ENCODE measurements at regions not wholly inside any gene's neighbourhood (a gene's known extent, or its start where the extent isn't known, plus 50 kb on each side); places are given as distances from the start of the nearest gene placed in this dataset.

DNA sequence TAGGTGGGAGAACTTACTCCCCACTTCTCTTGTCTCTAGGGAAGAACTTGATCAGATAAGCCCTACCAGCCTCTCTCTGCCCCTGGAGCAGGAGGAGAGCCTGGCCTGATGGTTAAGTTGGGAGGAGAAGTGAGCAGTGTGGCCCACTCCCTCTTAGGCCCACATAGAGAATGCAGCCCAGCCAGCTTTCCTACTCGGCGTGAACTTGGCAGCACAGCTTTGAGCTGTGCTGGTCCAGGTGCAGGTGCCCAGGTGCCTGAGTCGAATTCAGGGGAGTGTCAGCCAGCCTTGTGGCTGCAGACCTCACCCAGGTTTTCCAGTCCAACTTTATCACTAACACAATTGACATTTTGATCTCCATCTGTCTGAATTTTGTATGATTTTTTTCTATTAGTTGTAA, 77.6 kb upstream of the PAQR3 start:
- DNase-seq: no peak

DNA sequence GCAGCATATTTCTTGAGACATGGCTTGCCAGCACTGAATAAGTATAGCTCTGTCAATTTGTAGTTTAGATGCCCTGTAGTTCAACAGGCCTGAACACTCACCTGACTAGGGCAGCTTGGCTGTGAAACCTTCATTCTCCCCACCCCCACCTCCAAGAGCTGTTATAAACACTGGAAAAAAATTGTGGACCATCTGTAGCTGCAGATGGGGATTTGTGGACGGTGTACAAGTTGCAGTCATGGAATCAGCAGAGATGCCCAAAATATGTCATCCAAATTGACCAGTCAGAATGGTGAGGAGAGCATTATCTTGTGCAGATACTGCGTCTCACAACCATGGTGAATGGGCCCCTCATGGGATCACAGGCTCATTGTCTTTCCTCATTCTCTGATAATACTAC, 76.2 kb upstream of the PAQR3 start:
- DNase-seq: peak; percentile 68

DNA sequence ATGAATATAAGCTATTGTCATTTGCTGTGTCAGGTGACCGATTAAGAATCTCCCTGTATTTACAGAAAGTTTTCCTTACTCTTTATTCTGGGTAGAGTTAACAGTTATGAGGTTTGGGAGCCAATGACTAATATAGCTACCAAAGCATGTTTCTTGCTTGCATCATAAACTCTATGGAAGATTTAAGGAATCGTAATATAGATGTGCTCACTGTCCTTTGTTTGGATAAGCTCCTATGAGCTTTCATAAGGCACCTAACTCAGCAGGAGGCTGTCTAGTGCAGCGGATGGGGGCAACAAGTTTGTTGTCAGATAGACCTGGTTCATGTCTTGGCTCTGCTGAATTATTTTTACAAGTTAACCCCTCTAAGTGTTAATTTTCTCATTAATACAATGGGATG, 75.0 kb upstream of the PAQR3 start:
- DNase-seq: no peak

DNA sequence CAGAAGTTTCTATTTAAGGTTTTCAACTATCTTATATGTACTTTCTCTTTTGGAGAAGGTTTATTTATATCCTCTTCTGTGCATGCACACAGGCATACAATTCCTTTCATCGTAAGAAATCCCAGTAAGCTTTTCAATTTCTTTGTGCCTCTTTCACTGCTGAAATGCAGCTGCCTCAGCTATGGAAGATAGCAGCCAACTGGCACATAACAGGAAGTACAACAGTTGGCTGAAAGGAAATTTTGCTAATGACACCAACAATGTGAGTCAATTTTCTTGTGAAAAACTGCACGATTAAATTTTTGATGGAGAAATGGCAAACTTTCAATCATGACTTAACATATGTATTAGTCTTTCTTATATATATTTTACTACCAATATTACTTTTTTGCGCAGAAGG, 74.5 kb upstream of the PAQR3 start:
- DNase-seq: no peak

DNA sequence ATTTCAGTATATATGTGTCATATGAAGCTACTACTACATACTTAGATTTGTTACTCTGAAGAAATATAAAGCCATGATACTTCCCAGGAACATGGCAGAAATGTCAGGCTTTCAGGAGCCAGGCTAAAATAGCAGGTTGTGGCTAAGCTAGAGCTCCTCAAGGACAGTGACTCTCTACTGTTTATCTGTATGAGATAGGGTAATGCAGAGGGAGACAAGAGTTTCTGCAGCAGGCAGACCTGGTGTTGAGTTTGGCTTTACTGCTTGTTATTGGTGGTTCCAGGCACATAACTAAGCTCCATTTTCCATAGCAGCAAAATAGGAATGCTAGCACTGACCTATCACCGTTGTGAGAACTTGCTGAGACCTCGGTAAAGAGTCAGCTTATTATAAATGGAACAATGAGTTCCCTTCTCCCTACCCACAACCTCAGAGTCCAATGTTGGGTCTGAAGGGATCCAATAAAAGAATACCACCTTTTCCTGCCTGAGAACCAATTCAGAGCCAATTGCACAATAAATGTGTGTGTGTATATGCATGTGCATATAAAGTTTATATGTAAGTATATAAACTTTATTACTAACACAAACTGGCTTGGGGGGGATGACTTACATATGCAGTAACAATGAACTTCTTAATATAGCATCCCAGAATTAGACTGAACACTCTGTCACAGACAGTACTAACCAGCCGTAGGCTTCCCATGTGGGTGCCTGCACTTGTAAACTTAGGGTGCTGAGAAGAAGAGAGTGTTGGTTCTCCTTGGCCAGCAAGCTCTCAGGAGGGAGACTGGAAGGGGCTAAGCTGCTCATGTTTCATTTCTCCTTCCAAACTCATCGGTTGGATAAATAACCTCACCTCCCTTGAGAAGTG, 51.9 kb upstream of the PAQR3 start:
- no peak for DNase-seq

DNA sequence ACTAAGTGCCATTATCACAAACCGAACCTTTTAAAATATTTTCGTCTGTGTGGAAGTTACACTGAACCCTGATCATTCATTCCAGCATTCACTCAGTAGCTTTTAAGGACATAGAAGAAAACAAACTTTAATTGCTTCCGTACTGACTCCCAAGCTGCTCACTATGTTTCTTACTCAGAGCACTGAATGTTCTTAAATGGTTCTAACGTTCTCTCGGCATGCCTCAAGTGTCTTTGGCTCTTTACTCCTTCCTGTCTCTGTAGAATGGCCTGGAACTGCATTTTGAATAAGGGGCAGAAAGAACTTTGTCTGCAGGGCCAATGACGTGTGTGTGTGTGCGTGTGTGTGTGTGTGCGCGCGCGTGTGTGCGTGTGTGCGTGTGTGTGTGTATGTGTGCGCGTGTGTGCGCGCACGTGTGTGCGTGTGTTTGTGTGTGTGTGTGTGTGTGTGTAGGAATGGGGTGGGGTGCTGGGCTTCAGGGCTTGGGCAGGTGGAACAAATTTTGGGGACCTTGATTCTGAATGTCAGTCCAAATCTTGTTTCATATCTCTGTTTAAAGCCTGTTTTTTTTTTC, 50.5 kb upstream of the PAQR3 start:
- DNase-seq: no peak

All from DMS 273 treated with DMSO at 0.1 percent for 48 hours (cell line).